ENCODE measurements at regions not wholly inside any gene's neighbourhood (a gene's known extent, or its start where the extent isn't known, plus 50 kb on each side); places are given as distances from the start of the nearest gene placed in this dataset.

GRCh38 chr18:78741381-78742217 lies 238.0 kb upstream of the SALL3 start:
- TF ChIP-seq CTCF (IDR thresholded peaks at IDR 0.05), result no peak
- no peak overlapping the region for H3K4me3 Mint-ChIP-seq
- no peaks in the 10 kb centered on the region for H3K36me3 Mint-ChIP-seq (ENCODE audit: low read depth)
- H3K9me3 Mint-ChIP-seq, result no peaks in the 10 kb centered on the region
- DNase-seq, result no peak
- peaks cover 30% of the 10 kb centered on the region for H3K4me1 Mint-ChIP-seq
- H3K27ac Mint-ChIP-seq, result no peak overlapping the region
- no peaks in the 10 kb centered on the region for H3K27me3 Mint-ChIP-seq (ENCODE audit: low read depth, poor library complexity)

- Mint-ChIP-seq H3K27me3 (ENCODE audit: low read depth, poor library complexity) (no peaks in the 10 kb centered on the region), H3K4me1 (peaks cover 26% of the 10 kb centered on the region), H3K36me3 (ENCODE audit: low read depth) (no peaks in the 10 kb centered on the region), H3K27ac (no peak overlapping the region), H3K9me3 (no peaks in the 10 kb centered on the region), H3K4me3 (no peak overlapping the region)
- DNase-seq, result no peak
- no peak for TF ChIP-seq CTCF (IDR thresholded peaks at IDR 0.05)
Measured at GRCh38 chr18:78742218-78742745, 237.3 kb upstream of the SALL3 start.

- Mint-ChIP-seq H3K27me3 (ENCODE audit: low read depth, poor library complexity) (no peaks in the 10 kb centered on the region), H3K36me3 (ENCODE audit: low read depth) (no peaks in the 10 kb centered on the region), H3K9me3 (no peaks in the 10 kb centered on the region), H3K27ac (no peak overlapping the region), H3K4me1 (peaks cover 25% of the 10 kb centered on the region), H3K4me3 (no peak overlapping the region)
- no peak for DNase-seq
- TF ChIP-seq CTCF (IDR thresholded peaks at IDR 0.05), result no peak
Measured at GRCh38 chr18:78743078-78743477, 236.5 kb upstream of the SALL3 start.

- no peaks in the 10 kb centered on the region for H3K27me3 Mint-ChIP-seq (ENCODE audit: low read depth, poor library complexity)
- no peaks in the 10 kb centered on the region for H3K9me3 Mint-ChIP-seq
- no peak overlapping the region for H3K4me3 Mint-ChIP-seq
- TF ChIP-seq CTCF (IDR thresholded peaks at IDR 0.05), result no peak
- H3K36me3 Mint-ChIP-seq (ENCODE audit: low read depth), result no peaks in the 10 kb centered on the region
- no peaks in the 10 kb centered on the region for H3K4me1 Mint-ChIP-seq
- no peak for DNase-seq
- no peak overlapping the region for H3K27ac Mint-ChIP-seq
Measured at GRCh38 chr18:78751664-78752063, 228.0 kb upstream of the SALL3 start.

GRCh38 chr18:78753240-78753639 lies 226.4 kb upstream of the SALL3 start:
- Mint-ChIP-seq H3K4me3 (no peak overlapping the region), H3K27ac (no peak overlapping the region), H3K9me3 (no peaks in the 10 kb centered on the region), H3K36me3 (ENCODE audit: low read depth) (no peaks in the 10 kb centered on the region), H3K4me1 (no peaks in the 10 kb centered on the region), H3K27me3 (ENCODE audit: low read depth, poor library complexity) (peaks cover 4% of the 10 kb centered on the region)
- no peak for TF ChIP-seq CTCF (IDR thresholded peaks at IDR 0.05)
- no peak for DNase-seq
